Right lung (tissue), 2 donors: ENCODE measurements at regions not wholly inside any gene's neighbourhood (a gene's known extent, or its start where the extent isn't known, plus 50 kb on each side); places are given as distances from the start of the nearest gene placed in this dataset.
A peak's percentile ranks its signal among the peaks of the same experiment; 100 is the strongest.

ENCODE experiments used
- DNase-seq, 2 donors: peaks; one replicate each; pipeline ENCODE4 v3.0.0-alpha.2; 2013

GRCh38 chr14:58846682-58847465, 209.1 kb downstream of the DACT1 start:
- DNase-seq: no peak

- no peak for DNase-seq
Observed at GRCh38 chr14:58848365-58848764, 210.6 kb downstream of the DACT1 start.

GRCh38 chr14:58849601-58850000, 211.8 kb downstream of the DACT1 start:
- no peak for DNase-seq

GRCh38 chr14:58850011-58850410, 212.2 kb downstream of the DACT1 start:
- DNase-seq: no peak

GRCh38 chr14:58861586-58861985, 223.8 kb downstream of the DACT1 start:
- DNase-seq: no peak

- DNase-seq: no peak
Observed at GRCh38 chr14:58862416-58863160, 224.8 kb downstream of the DACT1 start.

GRCh38 chr14:58863661-58864345, 226.0 kb downstream of the DACT1 start:
- no peak for DNase-seq

GRCh38 chr14:58864751-58865513, 227.2 kb downstream of the DACT1 start:
- peak; percentile 67 to 76 for DNase-seq

- no peak for DNase-seq
Observed at GRCh38 chr14:58865514-58866281, 227.9 kb downstream of the DACT1 start.

- DNase-seq: no peak
Observed at GRCh38 chr14:58866391-58866790, 228.6 kb downstream of the DACT1 start.

GRCh38 chr14:58870961-58871360, 233.2 kb downstream of the DACT1 start:
- DNase-seq: no peak

GRCh38 chr14:58871573-58871972, 233.8 kb downstream of the DACT1 start:
- no peak for DNase-seq

- no peak for DNase-seq
Observed at GRCh38 chr14:58872061-58872460, 234.3 kb downstream of the DACT1 start.

GRCh38 chr14:58873228-58873953, 235.6 kb downstream of the DACT1 start:
- DNase-seq: no peak

GRCh38 chr14:58875613-58876012, 237.9 kb downstream of the DACT1 start:
- no peak for DNase-seq

- peak; percentile 67 to 70 for DNase-seq
Observed at GRCh38 chr14:58876608-58877007, 238.8 kb downstream of the DACT1 start.

- DNase-seq: no peak
Observed at GRCh38 chr14:58878439-58879139, 240.8 kb downstream of the DACT1 start.

GRCh38 chr14:58881433-58881832, 243.7 kb downstream of the DACT1 start:
- no peak for DNase-seq

- DNase-seq: peak; percentile 53 to 54
Observed at GRCh38 chr14:58882577-58883018, 244.8 kb downstream of the DACT1 start.

GRCh38 chr14:58884442-58884841, 246.7 kb downstream of the DACT1 start:
- DNase-seq: no peak
